Prostate gland (tissue), 2 donors: ENCODE measurements at regions not wholly inside any gene's neighbourhood (a gene's known extent, or its start where the extent isn't known, plus 50 kb on each side); places are given as distances from the start of the nearest gene placed in this dataset.

Source experiments
- CTCF ChIP-seq, 4 experiments: fragments of 200-600 bp in 2 of 4; fragments of 450-650 bp in 2 of 4; sonication (generic) in 2 of 4; IDR thresholded peaks; 1 replicate in 3 of 4; 2 replicates in 1 of 4; pipeline ENCODE4 v1.5.1; 2016 to 2019; ENCODE audit warnings: antibody characterized with exemption in 4 of 4, mild to moderate bottlenecking in 2 of 4, moderate library complexity in 2 of 4
- POLR2AphosphoS5 ChIP-seq: sonication (generic); formaldehyde crosslinking; IDR thresholded peaks from one replicate; pipeline ENCODE4 v1.6.1; 2017; ENCODE audit warnings: antibody characterized with exemption

- TF ChIP-seq CTCF (IDR thresholded peaks at IDR 0.05), result no peak
- no peak for TF ChIP-seq POLR2AphosphoS5
These were observed 59.9 kb upstream of the CORO2B start for GRCh38 chr15:68518785-68519430.
